HG03139 (cell line): ENCODE measurements at regions not wholly inside any gene's neighbourhood (a gene's known extent, or its start where the extent isn't known, plus 50 kb on each side); places are given as distances from the start of the nearest gene placed in this dataset.
"Not testable (repeated sequence)": the region's sequence is repeated elsewhere in the genome, so short reads cannot be mapped to it uniquely, and the experiment has no call there.

Experiments
- ATAC-seq: cut with Tn5 transposase; IDR thresholded peaks from one replicate; pipeline ENCODE4 v1.9.1; 2021; ENCODE audit not compliant: unreplicated experiment

DNA sequence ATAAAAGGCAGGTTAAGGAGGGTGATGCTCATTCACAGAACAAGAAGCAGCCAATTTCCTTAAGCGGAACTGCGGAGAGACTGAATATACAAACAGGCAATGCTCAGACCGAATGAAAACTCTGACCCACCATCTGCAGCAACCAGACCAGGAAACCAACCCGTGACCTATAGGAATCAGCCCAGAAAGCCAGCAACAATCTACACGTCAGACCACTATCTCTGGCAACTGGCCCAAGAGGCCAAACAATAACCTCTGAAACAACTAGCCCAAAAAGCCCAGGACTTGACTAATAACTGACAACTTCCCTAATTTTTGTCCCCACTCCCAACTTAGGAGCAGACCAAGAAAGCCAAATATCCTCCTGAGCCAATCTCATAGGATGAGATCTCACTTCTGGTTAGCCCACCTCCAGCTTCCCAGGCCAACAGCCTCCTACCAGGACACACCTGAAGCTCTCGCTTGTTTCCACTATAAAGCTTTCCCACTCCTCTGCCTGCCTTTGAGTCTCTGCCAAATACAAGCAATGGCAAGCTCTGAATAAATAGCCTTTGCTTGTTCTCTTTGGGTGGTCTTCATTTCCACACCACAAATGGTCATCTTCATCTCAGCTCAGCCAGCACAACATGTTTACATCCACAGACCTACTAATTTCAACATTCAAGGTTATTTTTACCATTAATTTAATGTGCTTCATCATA lies 168.5 kb downstream of the HSD17B3 start:
- no peak for ATAC-seq

DNA sequence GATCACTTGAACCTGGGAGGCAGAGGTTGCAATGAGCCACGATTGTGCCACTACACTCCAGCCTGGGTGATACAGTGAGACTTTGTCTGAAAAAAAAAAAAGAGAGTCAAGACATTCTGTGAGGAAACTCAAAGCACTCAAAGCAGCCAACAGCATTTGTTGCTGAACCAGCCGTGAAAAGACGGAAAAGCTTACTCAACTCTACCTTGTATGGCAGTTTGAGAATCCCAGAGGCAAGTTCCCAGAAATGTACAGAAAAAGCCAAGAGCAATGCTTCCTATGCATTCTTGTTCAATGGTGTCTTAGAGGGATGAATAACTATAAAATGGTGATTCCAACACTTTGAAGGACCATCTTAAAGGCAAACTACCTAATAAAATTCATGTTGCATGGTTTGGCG lies 170.2 kb downstream of the HSD17B3 start:
- no peak for ATAC-seq

DNA sequence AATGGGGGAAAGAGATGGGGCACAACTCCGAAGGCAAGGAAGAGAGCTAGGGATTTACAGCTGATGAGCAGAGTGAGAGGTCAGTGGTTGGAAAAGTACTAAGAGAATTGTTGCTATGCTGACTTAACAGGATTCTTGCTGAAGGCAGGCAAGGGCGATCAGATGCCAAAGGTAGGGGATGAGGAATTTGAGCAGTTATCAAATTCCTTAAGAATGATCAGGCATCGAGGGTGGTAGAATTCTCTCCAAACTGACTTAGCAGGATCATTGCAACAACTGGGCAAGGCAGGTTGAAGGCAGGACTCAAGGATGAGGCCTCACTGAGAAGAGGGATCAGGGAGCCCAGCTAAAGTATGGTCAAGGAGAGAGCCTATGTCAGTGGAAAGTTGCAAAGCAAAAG lies 171.0 kb downstream of the HSD17B3 start:
- no peak for ATAC-seq

DNA sequence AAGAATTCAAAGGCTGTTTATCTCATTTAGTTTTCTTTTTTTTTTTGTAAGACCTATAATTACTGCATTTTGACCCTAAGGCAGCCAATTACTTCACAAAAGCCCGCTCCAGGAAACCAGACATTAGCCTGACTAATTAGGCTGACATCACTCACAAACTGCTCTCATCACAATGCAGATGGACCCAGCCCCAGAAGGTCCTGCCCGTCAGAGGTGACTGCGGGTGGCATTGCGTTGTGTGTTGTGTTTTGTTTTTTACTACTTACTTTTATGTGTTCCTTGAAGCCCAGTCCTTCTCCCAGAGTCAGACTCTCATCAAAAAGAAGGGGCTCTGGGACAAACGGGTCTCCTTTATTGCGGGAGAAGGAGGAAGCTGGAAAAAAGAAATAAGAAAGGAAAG lies 172.2 kb downstream of the HSD17B3 start:
- no peak for ATAC-seq

DNA sequence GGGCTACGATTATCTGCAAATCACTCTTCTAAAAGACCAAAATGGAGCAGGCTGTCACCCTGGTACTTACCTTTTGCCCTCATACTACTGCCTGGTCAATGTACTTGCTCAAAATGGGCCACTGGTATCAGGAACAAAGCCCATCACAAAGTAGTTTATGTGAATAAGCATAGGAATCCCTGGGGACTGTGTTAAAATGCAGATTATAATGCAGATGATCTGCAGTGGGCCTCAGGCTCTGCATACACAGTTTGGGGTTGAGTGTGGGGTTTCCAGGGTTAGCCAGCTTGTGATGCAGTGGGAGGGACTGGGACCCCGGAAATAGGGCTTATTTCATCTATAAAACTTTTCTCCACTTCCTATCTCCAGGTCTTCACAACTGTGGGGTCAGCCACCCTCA lies 173.1 kb downstream of the HSD17B3 start:
- no peak for ATAC-seq

DNA sequence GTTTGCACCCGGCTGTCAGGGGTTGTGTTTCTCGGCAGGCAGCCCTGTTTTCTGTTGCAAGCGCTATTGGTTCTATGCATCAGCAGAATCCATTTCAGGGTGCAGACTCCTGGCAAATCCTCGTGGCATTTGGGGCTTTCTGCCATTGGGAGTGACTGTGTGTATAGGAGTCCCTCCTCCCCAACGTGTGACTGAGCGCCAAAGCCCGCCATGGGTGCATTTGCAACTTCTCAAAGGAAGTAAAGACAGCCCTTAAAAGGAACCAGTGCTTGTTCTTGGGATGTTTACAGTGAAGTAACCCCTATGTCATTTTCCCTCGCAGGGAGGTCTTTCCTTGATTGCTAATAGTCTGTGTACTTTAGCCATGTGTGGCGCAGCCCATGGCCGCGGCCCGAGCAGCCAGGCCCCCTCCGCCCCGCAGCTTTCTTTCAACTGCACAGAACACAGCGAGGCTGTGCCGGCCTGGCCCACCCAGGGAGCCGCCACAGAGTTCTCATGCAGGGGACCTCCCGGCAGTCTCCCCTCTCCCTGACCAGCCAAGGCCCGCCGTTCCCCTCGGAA lies 175.6 kb downstream of the HSD17B3 start:
- no peak for ATAC-seq

DNA sequence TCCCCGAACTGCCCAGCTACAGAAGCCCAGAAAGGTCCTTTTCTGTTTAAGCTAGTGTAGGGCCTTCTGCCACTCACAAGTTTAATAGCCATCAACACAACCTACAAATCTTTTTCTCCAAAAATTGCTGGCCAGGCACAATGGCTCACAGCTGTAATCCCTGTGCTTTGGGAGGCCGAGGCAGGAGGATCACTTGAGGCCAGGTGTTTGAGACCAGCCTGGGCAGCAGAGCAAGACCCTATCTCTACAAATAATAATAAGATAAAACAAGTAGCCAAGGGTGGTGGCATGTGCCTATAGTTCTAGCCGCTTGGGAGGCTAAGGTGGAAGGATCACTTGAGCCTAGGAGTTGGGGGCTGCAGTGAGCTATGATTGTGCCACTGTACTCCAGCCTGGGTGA lies 176.4 kb downstream of the HSD17B3 start:
- no peak for ATAC-seq

DNA sequence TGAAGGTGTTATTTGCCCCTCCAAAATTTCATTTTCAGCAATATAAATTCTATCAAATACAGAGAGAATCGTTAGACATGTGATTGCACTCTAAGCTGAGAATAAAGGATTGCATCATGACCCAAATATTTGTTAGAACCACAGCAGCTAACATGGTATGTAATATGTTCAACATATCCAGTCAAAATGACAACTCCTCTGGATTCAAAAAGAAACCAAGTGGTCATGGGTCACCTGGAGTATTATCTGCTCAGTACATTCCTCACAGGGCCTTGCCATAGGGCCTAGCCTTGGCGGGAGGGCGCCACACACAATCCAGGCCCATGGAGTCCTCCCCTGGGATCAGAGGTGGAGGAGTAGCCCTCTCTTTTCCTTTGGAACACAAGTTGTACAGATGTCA lies 179.2 kb downstream of the HSD17B3 start:
- no peak for ATAC-seq

DNA sequence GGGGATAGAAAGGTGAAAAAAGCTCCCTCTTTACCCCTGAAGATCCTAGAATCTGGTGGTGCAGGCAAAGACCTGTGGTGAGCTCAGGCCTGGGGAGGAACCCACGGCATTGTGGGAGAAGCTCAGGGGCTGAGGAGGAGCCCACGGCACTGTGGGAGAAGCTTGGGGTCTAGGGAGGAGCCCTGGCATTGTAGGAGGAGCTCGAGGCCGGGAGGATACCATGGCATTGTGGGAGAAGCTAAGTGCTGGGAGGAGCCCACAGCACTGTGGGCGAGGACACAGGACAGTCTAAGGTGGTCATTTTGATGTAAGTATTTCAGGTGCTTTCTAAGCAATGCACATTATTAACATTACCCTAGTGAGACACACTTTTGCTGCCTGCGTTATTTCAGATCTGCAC lies 179.7 kb downstream of the HSD17B3 start:
- no peak for ATAC-seq

DNA sequence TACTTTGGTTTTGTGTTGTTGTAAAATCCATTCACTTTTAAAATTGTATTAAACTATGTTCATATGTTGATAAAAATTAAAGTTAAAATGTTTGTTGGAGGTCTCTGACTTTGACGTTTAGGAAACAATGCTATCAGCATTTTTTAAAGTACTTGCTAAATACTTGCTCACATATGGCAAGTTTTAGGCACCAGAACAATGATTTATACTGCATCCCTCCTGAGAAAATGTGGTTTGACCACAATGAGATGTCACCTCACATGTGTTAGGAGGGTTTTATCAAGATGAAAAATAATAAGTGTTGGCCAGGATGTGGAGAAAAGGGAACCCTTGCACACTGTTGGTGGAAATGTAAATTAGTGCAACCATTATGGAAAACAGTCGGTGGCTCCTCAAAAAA lies 180.8 kb downstream of the HSD17B3 start:
- ATAC-seq: no peak

DNA sequence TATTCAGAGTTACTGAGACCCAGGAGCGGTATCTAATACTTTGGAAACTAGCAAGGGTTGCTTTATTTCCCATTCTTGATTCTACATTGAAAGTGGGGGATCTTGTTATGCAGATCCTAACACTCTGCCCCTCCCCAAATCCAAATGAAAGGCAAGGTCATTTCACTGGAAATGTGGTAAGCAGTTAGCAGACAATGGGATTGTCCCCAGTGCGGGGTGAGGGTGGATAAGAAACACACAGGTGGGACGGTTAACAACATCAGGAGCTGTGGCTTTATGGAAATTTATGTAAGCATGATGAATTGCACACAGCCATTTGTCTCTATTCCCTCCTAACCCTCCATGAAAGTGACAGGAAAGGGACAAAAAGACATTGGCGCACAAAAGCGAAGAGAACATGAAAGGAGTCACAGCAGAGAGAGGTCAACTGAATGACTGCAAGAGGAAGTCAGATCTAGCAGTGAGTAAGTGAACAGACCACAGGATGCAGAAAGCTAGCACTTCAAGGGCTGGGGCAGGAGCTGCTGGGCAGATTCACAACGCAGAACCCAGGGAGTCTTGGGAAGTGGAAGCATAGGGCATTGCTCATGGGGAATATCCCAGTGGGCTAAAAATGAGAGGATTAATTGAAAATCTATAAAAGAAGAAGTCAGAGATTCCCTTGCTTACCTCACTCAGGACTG lies 184.4 kb downstream of the HSD17B3 start:
- no peak for ATAC-seq

DNA sequence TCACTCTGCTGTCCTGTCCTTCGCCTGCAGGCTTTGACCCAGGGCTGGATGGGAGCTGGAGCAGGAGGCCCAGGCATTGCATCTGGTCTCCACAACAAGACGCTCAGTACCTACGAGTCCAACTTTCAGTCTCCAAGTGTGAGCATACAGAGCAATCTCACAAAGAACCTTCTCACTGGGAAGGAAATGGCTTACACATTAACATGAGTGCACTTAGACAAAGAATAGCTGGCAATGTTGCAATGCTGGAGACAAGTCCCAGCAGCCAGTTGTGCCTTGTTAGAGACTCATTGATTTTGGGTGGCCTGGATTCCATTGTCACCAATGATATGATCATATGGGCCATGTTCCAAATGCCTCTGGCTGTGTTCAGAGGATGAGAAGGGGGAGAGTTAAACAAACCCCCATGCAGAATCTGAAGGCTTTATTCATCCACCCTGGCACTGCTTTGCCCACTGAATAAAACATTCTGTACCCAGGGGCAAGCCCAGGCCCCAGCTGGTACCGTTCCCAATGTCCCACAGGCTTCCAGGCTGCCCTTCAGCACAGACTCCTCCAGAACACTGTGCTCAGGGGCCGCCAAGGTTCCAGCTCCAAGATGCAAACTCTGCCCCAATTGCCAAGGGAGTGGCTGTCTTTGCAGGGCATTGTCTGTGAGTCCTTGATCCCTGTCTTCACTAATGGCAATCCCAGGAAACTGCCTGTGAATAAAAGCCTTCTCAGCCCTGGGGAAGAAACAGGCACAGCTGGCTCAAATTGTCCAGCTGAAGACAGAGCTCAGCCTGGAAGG lies 185.5 kb downstream of the HSD17B3 start:
- no peak for ATAC-seq

DNA sequence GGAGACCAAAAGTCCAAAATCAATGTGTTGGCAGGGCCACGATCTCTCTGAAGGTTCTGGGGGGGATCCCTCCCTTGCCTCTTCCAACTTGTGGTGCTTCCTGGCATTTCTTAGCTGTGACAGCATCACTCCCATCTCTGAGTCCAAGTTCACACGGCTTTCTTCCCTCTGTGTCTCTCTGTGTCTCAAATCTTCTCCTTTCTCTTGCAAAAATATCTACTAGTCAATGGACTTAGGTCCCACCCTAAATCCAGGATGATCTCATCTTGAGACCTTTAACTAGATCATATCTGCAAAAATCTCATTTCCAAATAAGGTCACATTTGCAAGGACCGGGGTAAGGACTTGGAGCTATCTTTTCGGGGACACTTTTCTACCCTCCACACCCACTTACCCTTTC lies 186.1 kb downstream of the HSD17B3 start:
- no peak for ATAC-seq

DNA sequence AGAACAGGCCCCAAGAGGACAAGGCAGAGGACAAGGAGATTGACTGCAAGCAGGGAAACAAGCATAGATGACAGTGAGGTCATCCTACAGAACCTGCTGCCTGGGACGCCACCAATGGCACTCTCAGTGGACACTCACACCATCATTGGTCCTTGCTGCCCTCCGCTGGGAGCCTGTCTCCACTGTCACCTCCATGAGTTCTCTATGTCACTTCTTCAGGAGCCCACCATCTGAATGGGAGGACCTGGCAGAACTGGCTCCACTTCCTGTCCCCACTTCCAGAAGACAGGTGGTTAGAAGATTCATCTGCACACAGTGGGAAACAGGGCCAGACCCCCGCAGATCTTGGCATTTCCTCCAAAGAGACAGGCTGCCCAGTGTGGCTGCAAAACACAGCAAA lies 188.9 kb downstream of the HSD17B3 start:
- ATAC-seq: no peak

DNA sequence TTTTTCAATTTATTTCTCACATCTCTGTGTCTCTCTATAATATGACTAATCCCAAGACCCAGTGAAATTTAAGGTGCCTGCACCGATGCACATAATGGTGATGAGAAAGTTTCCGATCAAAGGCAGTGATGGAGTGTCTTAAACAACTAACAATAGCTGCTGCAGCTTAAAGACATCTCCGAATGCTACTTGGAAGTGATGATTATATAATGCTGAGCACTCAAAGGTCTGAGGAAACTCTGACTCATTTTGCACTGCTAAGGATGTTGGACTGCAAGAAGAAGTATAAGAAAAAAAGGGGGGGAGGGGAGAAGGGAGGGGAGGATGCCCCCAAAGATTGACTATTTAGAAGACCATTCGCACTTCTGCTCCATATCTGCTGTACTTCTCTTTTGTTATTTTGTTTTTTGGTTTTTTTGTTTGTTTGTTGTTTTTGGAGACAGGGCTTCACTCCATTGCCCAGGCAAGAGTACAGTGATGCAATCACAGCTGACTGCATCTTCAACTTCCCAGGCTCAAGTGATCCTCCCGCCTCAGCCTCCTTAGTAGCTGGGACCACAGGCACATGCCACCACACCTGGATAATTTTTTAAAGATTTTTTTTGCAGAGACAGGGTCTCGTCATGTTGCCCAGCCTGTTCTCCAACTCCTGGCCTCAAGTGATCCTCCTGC lies 192.2 kb downstream of the HSD17B3 start:
- no peak for ATAC-seq

DNA sequence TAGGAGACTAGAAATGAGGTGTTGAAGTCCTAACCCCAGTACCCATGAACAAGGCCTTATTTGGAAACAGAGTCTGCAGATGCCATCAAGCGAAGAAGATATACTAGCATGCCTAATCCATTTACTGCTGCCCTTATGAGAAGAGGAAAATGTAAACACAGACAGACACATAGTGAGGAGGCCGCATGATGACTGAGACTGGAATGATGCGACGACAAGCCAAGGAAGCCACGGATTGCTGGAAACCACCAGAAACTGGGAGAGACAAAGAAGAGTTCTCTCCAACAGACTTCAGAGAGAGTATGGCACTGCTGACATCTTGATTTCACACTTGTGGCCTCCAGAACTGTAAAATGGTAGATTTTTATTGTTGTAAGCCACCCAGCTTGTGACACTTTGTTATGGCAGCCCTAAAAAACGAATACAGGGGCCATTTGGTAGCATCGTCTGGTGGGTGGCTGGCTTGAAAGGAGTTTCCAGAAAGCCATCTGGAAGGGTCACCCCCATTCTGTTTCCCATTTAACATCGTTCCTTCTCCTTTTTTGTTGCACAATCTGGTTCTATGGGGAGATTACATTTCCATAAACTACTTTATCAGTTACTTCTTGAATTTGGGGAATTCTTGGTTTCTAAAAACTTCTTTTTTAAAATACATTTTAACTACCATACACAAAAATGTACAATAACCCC lies 193.1 kb downstream of the HSD17B3 start:
- ATAC-seq: no peak

DNA sequence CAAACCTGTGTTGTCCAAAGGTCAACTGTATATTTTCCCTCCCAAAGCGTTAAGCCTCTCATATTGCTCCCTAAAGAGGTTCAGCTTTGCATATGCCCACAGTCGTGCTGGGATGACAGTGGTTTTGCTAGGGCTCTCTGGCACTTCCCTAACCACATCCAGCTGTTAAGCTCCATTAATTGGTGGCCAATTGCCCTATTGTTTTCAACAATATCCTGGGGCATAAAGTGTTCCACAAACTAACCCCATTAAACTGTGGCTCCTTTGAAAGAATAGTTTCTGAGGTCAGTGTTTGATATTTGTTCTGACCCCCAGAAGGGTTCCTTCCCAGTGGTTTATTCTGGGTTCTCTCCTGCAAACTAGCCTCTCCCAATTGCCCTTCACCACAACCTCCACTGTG lies 194.5 kb downstream of the HSD17B3 start:
- no peak for ATAC-seq

DNA sequence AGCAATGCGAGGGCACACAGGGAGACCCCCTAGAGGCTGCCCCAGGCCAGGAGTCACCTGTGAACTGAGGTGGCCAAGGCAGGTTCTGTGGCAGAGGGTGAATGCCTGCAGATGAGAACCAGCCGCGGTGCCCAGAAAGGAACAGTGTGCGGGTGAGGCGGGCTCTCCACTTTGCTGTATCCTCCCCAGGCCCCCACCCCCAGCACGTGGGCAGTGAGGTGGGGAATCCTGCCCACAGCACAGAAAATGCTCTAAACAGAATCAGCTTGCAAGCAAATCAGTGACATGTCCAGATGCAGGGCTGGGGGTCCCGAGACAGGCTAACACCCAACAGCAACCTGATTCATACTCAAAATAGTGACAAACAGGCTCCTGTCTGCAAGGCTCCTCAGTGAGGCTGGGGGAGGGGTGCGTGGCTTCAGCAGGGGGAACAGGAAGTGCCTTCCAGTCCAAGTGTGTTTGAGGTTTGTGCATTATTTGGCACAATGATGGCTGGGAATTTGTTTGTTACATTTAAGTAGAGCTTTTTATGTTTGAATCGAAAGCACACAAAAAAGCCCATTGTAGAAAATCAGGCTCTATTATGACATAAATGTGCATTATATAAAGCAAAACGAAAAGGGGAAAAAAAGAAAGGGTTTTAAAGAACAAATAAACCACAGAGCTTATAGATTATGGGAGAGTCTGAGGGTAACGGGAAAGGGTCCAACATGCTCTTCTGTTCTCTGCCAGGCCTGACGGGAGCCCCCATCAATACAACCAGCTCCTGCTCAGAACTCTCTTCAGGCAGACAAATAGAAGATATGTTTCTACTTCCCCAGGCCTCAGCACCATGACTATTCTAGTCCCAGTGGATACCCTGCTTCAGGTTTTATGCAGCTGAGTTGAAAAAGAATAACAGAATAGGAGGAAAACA lies 201.3 kb downstream of the HSD17B3 start:
- no peak for ATAC-seq

DNA sequence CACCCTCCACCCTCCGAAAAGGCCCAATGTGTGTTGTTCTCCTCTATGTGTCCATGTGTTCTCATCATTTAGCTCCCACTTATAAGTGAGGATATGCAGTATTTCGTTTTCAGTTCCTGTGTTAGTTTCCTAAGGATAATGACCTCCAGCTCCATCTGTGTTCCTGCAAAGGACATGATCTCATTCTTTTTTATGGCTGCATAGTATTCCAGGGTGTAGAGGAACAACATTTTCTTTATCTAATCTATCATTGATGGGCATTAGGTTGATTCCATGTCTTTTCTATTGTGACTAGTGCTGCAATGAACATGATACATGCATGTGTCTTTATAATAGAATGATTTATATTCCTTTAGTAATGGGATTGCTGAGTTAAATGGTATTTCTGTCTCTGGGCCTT lies 211.3 kb downstream of the HSD17B3 start:
- not testable (repeated sequence) for ATAC-seq
